Endothelial cell of umbilical vein (primary cell): ENCODE measurements at regions not wholly inside any gene's neighbourhood (a gene's known extent, or its start where the extent isn't known, plus 50 kb on each side); places are given as distances from the start of the nearest gene placed in this dataset.

Experiments used
- CTCF ChIP-seq, 2 donors: IDR thresholded peaks; 1 replicate in 1 of 2; 2 replicates in 1 of 2; pipeline ENCODE4 v1.5.1; 2011; ENCODE audit warnings: low read length in 2 of 2, mild to moderate bottlenecking in 2 of 2, moderate library complexity in 2 of 2, control low read depth in 1 of 2, inconsistent platforms in 1 of 2, low read depth in 1 of 2; ENCODE audit not compliant: insufficient read depth in 1 of 2; ENCODE audit errors: extremely low read depth in 1 of 2
- EZH2 ChIP-seq: IDR thresholded peaks from 2 replicates; pipeline ENCODE4 v1.6.1; 2012; ENCODE audit warnings: borderline replicate concordance, low read depth, mild to moderate bottlenecking, moderate library complexity, low read length, inconsistent platforms; ENCODE audit not compliant: severe bottlenecking
- GATA2 ChIP-seq: IDR thresholded peaks from 2 replicates; pipeline ENCODE4 v1.7.0; 2011; ENCODE audit warnings: low read depth, mild to moderate bottlenecking, moderate library complexity, mixed read lengths, low read length; ENCODE audit not compliant: insufficient read length, insufficient read depth
- JUN ChIP-seq: IDR thresholded peaks from 2 replicates; pipeline ENCODE4 v1.6.1; 2011; ENCODE audit warnings: borderline replicate concordance, low read depth; ENCODE audit not compliant: insufficient read length, insufficient read depth
- MAX ChIP-seq: IDR thresholded peaks from 2 replicates; pipeline ENCODE4 v1.6.1; 2011; ENCODE audit not compliant: insufficient read depth, insufficient read length
- MYC ChIP-seq: IDR thresholded peaks from one replicate; pipeline ENCODE4 v1.6.1; 2011; ENCODE audit warnings: mild to moderate bottlenecking, low read depth, low read length
- POLR2A ChIP-seq: IDR thresholded peaks from 2 replicates; pipeline ENCODE4 v1.6.1; 2012; ENCODE audit warnings: low read depth, mild to moderate bottlenecking, control low read depth, low read length
- POLR2AphosphoS5 ChIP-seq: IDR thresholded peaks from 2 replicates; pipeline ENCODE4 v1.6.1; 2012; ENCODE audit warnings: low read depth, mild to moderate bottlenecking, control low read depth, low read length, moderate library complexity; ENCODE audit not compliant: insufficient read depth

- TF ChIP-seq POLR2A (no peak), JUN (no peak), CTCF (IDR thresholded peaks at IDR 0.05; ENCODE audit: extremely low read depth in 1 of 2, insufficient read depth in 1 of 2, low read depth in 1 of 2, low read length in 2 of 2) (no peak), MAX (no peak), POLR2AphosphoS5 (no peak), EZH2 (no peak), MYC (no peak), GATA2 (no peak)
Observed at GRCh38 chr20:22006306-22006705, 300.8 kb downstream of the PAX1 start.
